ENCODE measurements at regions not wholly inside any gene's neighbourhood (a gene's known extent, or its start where the extent isn't known, plus 50 kb on each side); places are given as distances from the start of the nearest gene placed in this dataset.

DNA sequence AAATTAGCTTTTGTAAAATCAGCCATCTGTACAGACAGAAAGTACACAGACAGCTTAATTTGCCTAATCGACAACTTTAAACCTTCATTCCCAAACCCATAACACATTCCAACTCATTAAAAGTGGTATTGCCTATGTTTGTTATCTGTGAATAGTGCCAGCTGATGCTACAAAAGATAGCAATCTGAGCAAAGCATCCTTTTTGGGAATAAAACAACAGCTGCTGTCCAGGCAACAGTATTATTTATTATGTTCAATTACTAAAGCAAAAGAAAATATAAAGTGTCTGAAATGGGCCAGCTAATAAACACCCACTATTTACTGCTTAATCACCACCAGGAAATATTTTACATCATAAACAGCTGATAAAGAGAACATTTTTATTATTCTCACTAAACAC lies 134.8 kb upstream of the ABI3BP start:
- intact Hi-C loops (cut with DNase I) = no loop called here
- Histone ChIP-seq H3K4me3 (no peak overlapping the region), H3K4me1 (no peaks in the 10 kb centered on the region), H3K9me3 (no peaks in the 10 kb centered on the region), H3K27ac (no peak overlapping the region), H3K27me3 (ENCODE audit: insufficient read depth in 3 of 3, low read length in 2 of 3) (no peaks in the 10 kb centered on the region), H3K36me3 (ENCODE audit: insufficient read depth in 1 of 2, low read depth in 1 of 2) (no peaks in the 10 kb centered on the region)
- no peak for DNase-seq
- no peak for TF ChIP-seq CTCF (IDR thresholded peaks at IDR 0.05)
- 55 to 68% (median 65%) methylated on average over 1 of the region's 1 CpG for WGBS, 3 donors
- no peak for ATAC-seq

DNA sequence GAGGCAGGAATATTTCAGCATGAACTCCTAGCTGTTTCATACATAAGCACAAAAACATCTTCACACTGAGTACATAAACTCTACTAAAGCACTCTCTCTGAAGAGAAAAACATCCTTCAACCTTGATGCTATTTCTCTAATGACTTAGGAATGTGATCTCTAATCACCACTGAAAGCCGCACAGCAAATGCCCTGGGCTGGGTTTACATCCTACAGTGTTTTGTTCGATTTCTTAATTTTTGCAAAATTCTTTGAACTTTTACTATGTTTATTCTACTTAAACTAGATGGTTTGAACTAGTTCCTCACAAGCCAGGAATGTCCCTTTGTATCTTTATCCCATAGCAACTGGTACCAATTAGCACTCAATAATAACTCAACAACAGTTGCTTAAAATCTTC lies 130.9 kb upstream of the ABI3BP start:
- Histone ChIP-seq H3K27ac (no peak overlapping the region), H3K4me3 (no peak overlapping the region), H3K27me3 (ENCODE audit: insufficient read depth in 3 of 3, low read length in 2 of 3) (no peaks in the 10 kb centered on the region), H3K9me3 (no peaks in the 10 kb centered on the region), H3K4me1 (no peaks in the 10 kb centered on the region), H3K36me3 (ENCODE audit: insufficient read depth in 1 of 2, low read depth in 1 of 2) (no peaks in the 10 kb centered on the region)
- no peak for TF ChIP-seq CTCF (IDR thresholded peaks at IDR 0.05)
- no peak for DNase-seq
- intact Hi-C loops (cut with DNase I) = no loop called here
- WGBS, 3 donors = 62 to 90% (median 69%) methylated on average over 2 of the region's 2 CpGs
- no peak for ATAC-seq

- no peaks in the 10 kb centered on the region for H3K9me3 ChIP-seq
- intact Hi-C loops (cut with DNase I) = no loop called here
- H3K4me3 ChIP-seq = no peak overlapping the region
- H3K36me3 ChIP-seq (ENCODE audit: insufficient read depth in 1 of 2, low read depth in 1 of 2) = no peaks in the 10 kb centered on the region
- WGBS, 3 donors = 55 to 74% (median 61%) methylated on average over 2 of the region's 2 CpGs
- no peaks in the 10 kb centered on the region for H3K4me1 ChIP-seq
- no peak overlapping the region for H3K27ac ChIP-seq
- DNase-seq (no peak), ATAC-seq (no peak)
- H3K27me3 ChIP-seq (ENCODE audit: insufficient read depth in 3 of 3, low read length in 2 of 3) = no peaks in the 10 kb centered on the region
- no peak for TF ChIP-seq CTCF (IDR thresholded peaks at IDR 0.05)
These were observed 129.9 kb upstream of the ABI3BP start for GRCh38 chr3:101123081-101123480.

DNA sequence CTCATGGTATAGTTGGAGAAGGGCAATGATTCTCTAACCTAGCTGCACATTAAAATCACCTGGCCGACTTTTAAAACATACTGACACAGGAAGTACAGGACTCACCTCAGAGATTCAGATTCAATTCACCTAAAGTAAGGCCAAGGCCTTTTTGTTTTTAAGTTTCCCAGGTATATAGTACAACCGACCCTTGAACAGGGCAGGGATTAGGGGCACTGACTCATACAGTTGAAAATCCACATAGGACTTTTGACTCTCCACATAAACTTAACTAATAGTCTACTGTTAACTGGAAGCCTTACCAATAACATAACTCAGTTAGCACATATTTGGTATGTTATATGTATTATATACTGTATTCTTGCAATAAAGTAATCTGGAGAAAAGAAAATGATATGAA lies 129.5 kb upstream of the ABI3BP start:
- no peak for TF ChIP-seq CTCF (IDR thresholded peaks at IDR 0.05)
- Histone ChIP-seq H3K4me1 (no peaks in the 10 kb centered on the region), H3K36me3 (ENCODE audit: insufficient read depth in 1 of 2, low read depth in 1 of 2) (no peaks in the 10 kb centered on the region), H3K27ac (no peak overlapping the region), H3K27me3 (ENCODE audit: insufficient read depth in 3 of 3, low read length in 2 of 3) (no peaks in the 10 kb centered on the region), H3K4me3 (no peak overlapping the region), H3K9me3 (no peaks in the 10 kb centered on the region)
- WGBS, 3 donors = 82 to 91% (median 82%) methylated on average over 2 of the region's 2 CpGs
- intact Hi-C loops (cut with DNase I) = no loop called here
- DNase-seq (no peak), ATAC-seq (no peak)

DNA sequence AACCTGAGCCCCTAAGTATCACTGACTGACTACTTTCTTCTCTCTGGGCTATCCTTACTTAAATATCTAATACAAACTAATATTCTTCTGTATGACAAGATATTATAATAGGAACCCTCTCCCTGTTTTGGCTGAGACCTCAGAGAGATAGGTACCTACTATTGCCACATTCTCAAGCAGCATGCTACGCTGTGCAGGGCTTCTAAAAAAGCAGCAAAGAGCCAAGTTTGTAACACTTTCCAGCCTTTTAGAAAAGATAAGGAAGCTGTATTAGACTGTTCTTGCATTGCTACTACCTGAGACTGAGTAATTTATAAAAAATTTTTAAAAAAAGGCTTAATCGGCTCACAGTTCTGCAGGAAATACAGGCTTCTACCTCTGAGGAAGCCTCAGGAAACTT lies 126.8 kb upstream of the ABI3BP start:
- no peaks in the 10 kb centered on the region for H3K4me1 ChIP-seq
- H3K36me3 ChIP-seq (ENCODE audit: insufficient read depth in 1 of 2, low read depth in 1 of 2) = no peaks in the 10 kb centered on the region
- DNase-seq (no peak), ATAC-seq (no peak)
- H3K27ac ChIP-seq = no peak overlapping the region
- 86 to 96% (median 91%) methylated on average over 2 of the region's 2 CpGs for WGBS, 3 donors
- no peak for TF ChIP-seq CTCF (IDR thresholded peaks at IDR 0.05)
- no peaks in the 10 kb centered on the region for H3K27me3 ChIP-seq (ENCODE audit: insufficient read depth in 3 of 3, low read length in 2 of 3)
- no peak overlapping the region for H3K4me3 ChIP-seq
- intact Hi-C loops (cut with DNase I) = no loop called here
- H3K9me3 ChIP-seq = no peaks in the 10 kb centered on the region

Measured in psoas muscle (tissue), 7 donors.